Fibroblast of mammary gland (primary cell): ENCODE measurements at regions not wholly inside any gene's neighbourhood (a gene's known extent, or its start where the extent isn't known, plus 50 kb on each side); places are given as distances from the start of the nearest gene placed in this dataset.
"Not testable (repeated sequence)": the region's sequence is repeated elsewhere in the genome, so short reads cannot be mapped to it uniquely, and the experiment has no call there.

Experiments used
- DNase-seq: peaks from one replicate; pipeline ENCODE4 v3.0.0-alpha.2; 2010; ENCODE audit warnings: low read depth
- H3K4me3 ChIP-seq: 2 replicates; pipeline ENCODE4 v1.5.1; 2011; ENCODE audit warnings: low read depth, mild to moderate bottlenecking, low read length, moderate library complexity; ENCODE audit not compliant: control insufficient read depth
- CTCF ChIP-seq: conservative IDR thresholded peaks from 2 replicates; pipeline ENCODE4 v1.5.1; 2011; ENCODE audit warnings: low read depth, low read length, inconsistent platforms; ENCODE audit not compliant: control insufficient read depth, insufficient read depth

- no peak for DNase-seq
- no peak overlapping the region for H3K4me3 ChIP-seq
- TF ChIP-seq CTCF = no peak
Measured at GRCh38 chr7:114295522-114295921, 119.1 kb upstream of the FOXP2 start.

GRCh38 chr7:114294036-114294435 is 120.6 kb upstream of the FOXP2 start:
- no peak for TF ChIP-seq CTCF
- no peak overlapping the region for H3K4me3 ChIP-seq
- DNase-seq = no peak

GRCh38 chr7:114293289-114294012 is 121.2 kb upstream of the FOXP2 start:
- TF ChIP-seq CTCF = no peak
- H3K4me3 ChIP-seq = no peak overlapping the region
- DNase-seq = no peak

- no peak for TF ChIP-seq CTCF
- no peak overlapping the region for H3K4me3 ChIP-seq
- DNase-seq = no peak
Measured at GRCh38 chr7:114279901-114280300, 134.7 kb upstream of the FOXP2 start.

- no peak overlapping the region for H3K4me3 ChIP-seq
- no peak for TF ChIP-seq CTCF
- DNase-seq = no peak
Measured at GRCh38 chr7:114273218-114273617, 141.4 kb upstream of the FOXP2 start.

- no peak for DNase-seq
- no peak for TF ChIP-seq CTCF
- H3K4me3 ChIP-seq = no peak overlapping the region
Measured at GRCh38 chr7:114269714-114270113, 144.9 kb upstream of the FOXP2 start.

- not testable (repeated sequence) for DNase-seq, H3K4me3 ChIP-seq
Measured at GRCh38 chr7:114267550-114267949, 147.1 kb upstream of the FOXP2 start.
